H9 (cell line): ENCODE measurements at regions not wholly inside any gene's neighbourhood (a gene's known extent, or its start where the extent isn't known, plus 50 kb on each side); places are given as distances from the start of the nearest gene placed in this dataset.

Experiments used
- DNase-seq: peaks from one replicate; pipeline ENCODE4 v3.0.0-alpha.2; 2017
- H2AFZ ChIP-seq: one replicate; pipeline ENCODE4 v1.6.1; 2013; ENCODE audit warnings: mild to moderate bottlenecking, low read length, control low read depth, moderate library complexity
- H2AK5ac ChIP-seq: 2 replicates; pipeline ENCODE4 v1.6.1; 2013; ENCODE audit warnings: low read length, control low read depth, mixed read lengths; ENCODE audit not compliant: insufficient read length
- H2BK120ac ChIP-seq: one replicate; pipeline ENCODE4 v1.6.1; 2013; ENCODE audit warnings: low read depth, mild to moderate bottlenecking, low read length, control low read depth, inconsistent platforms; ENCODE audit not compliant: poor library complexity, severe bottlenecking
- H2BK12ac ChIP-seq: 2 replicates; pipeline ENCODE4 v1.6.1; 2013; ENCODE audit warnings: low read length, control low read depth, mixed read lengths, low read depth; ENCODE audit not compliant: insufficient read length
- H2BK15ac ChIP-seq: 2 replicates; pipeline ENCODE4 v1.6.1; 2013; ENCODE audit warnings: low read depth, low read length, control low read depth
- H2BK20ac ChIP-seq: one replicate; pipeline ENCODE4 v1.6.1; 2013; ENCODE audit warnings: low read depth, mild to moderate bottlenecking, low read length, control low read depth, inconsistent platforms; ENCODE audit not compliant: poor library complexity, severe bottlenecking
- H2BK5ac ChIP-seq: 2 replicates; pipeline ENCODE4 v1.6.1; 2013; ENCODE audit warnings: low read length, control low read depth, mixed read lengths; ENCODE audit not compliant: insufficient read length
- H3K14ac ChIP-seq: 2 replicates; pipeline ENCODE4 v1.6.1; 2013; ENCODE audit warnings: low read length, control low read depth; ENCODE audit not compliant: insufficient read depth
- H3K18ac ChIP-seq: 2 replicates; pipeline ENCODE4 v1.6.1; 2013; ENCODE audit warnings: low read depth, mild to moderate bottlenecking, mixed read lengths, low read length, control low read depth; ENCODE audit not compliant: insufficient read length
- H3K23ac ChIP-seq: 2 replicates; pipeline ENCODE4 v1.6.1; 2013; ENCODE audit warnings: low read length, control low read depth, mixed read lengths, low read depth; ENCODE audit not compliant: insufficient read length
- H3K23me2 ChIP-seq: 2 replicates; pipeline ENCODE4 v1.6.1; 2013; ENCODE audit warnings: low read depth, mild to moderate bottlenecking, mixed read lengths, low read length, control low read depth; ENCODE audit not compliant: insufficient read length, poor library complexity, severe bottlenecking
- H3K27ac ChIP-seq: 2 replicates; pipeline ENCODE4 v1.5.1; 2013; ENCODE audit warnings: low read length, control low read depth, mixed read lengths, low read depth; ENCODE audit not compliant: insufficient read length
- H3K27me3 ChIP-seq: 2 replicates; pipeline ENCODE4 v1.6.1; 2013; ENCODE audit warnings: low read length, control low read depth, inconsistent platforms; ENCODE audit not compliant: insufficient read depth
- H3K4ac ChIP-seq: 2 replicates; pipeline ENCODE4 v1.6.1; 2013; ENCODE audit warnings: low read depth, mild to moderate bottlenecking, control low read depth, inconsistent platforms, low read length, moderate library complexity
- H3K4me1 ChIP-seq: 2 replicates; pipeline ENCODE4 v1.6.1; 2013; ENCODE audit warnings: low read length, control low read depth, inconsistent platforms; ENCODE audit not compliant: insufficient read depth
- H3K4me2 ChIP-seq: 2 replicates; pipeline ENCODE4 v1.6.1; 2013; ENCODE audit warnings: low read length, control low read depth, mixed read lengths; ENCODE audit not compliant: insufficient read length, insufficient read depth
- H3K56ac ChIP-seq: 2 replicates; pipeline ENCODE4 v1.6.1; 2013; ENCODE audit warnings: low read depth, mild to moderate bottlenecking, mixed read lengths, low read length, control low read depth; ENCODE audit not compliant: insufficient read length
- H3K79me1 ChIP-seq: 2 replicates; pipeline ENCODE4 v1.6.1; 2013; ENCODE audit warnings: low read depth, mild to moderate bottlenecking, moderate library complexity, low read length, control low read depth, inconsistent platforms; ENCODE audit not compliant: insufficient read depth, poor library complexity, severe bottlenecking
- H3K79me2 ChIP-seq: 2 replicates; pipeline ENCODE4 v1.6.1; 2013; ENCODE audit warnings: low read length, control low read depth, inconsistent platforms; ENCODE audit not compliant: insufficient read depth
- H3K9ac ChIP-seq: 2 replicates; pipeline ENCODE4 v1.6.1; 2013; ENCODE audit warnings: low read length, control low read depth, mixed read lengths; ENCODE audit not compliant: insufficient read length; ENCODE audit errors: extremely low read depth
- H3K9me3 ChIP-seq: one replicate; pipeline ENCODE4 v1.6.1; 2013; ENCODE audit warnings: low read depth, low read length, inconsistent platforms; ENCODE audit not compliant: control insufficient read depth
- H3T11ph ChIP-seq: one replicate; pipeline ENCODE4 v1.6.1; 2013; ENCODE audit warnings: mild to moderate bottlenecking, low read length, control low read depth, inconsistent platforms
- H4K20me1 ChIP-seq: one replicate; pipeline ENCODE4 v1.6.1; 2013; ENCODE audit not compliant: control insufficient read depth, insufficient read length, insufficient read depth
- H4K5ac ChIP-seq: 2 replicates; pipeline ENCODE4 v1.6.1; 2013; ENCODE audit warnings: low read depth, mild to moderate bottlenecking, mixed read lengths, low read length, control low read depth; ENCODE audit not compliant: insufficient read length
- H4K8ac ChIP-seq: replicated peaks from 2 replicates; pipeline ENCODE4 v1.6.1; 2013; ENCODE audit warnings: low read length, control low read depth, mixed read lengths, low read depth; ENCODE audit not compliant: insufficient read length
- H4K91ac ChIP-seq: 2 replicates; pipeline ENCODE4 v1.6.1; 2013; ENCODE audit warnings: low read depth, mild to moderate bottlenecking, moderate library complexity, mixed read lengths, low read length, control low read depth; ENCODE audit not compliant: insufficient read length
- H3K27ac Mint-ChIP-seq, 3 experiments: 2 replicates in 2 of 3; 3 replicates in 1 of 3; pipeline ENCODE4 v1.8.0; 2020 to 2021; ENCODE audit warnings: mixed read lengths in 3 of 3, mild to moderate bottlenecking in 1 of 3, moderate library complexity in 1 of 3
- H3K27me3 Mint-ChIP-seq: 2 replicates; pipeline ENCODE4 v1.8.0; 2021; ENCODE audit warnings: low read depth, mild to moderate bottlenecking, moderate library complexity, mixed read lengths
- H3K36me3 Mint-ChIP-seq, 3 experiments: 2 replicates in 2 of 3; 3 replicates in 1 of 3; pipeline ENCODE4 v1.8.0; 2020 to 2021; ENCODE audit warnings: low read depth in 3 of 3, mixed read lengths in 3 of 3; ENCODE audit not compliant: insufficient read depth in 1 of 3
- H3K4me1 Mint-ChIP-seq, 2 experiments: 2 replicates each; pipeline ENCODE4 v1.8.0; 2020; ENCODE audit warnings: mixed read lengths in 2 of 2
- H3K4me3 Mint-ChIP-seq, 2 experiments: 2 replicates in 1 of 2; 3 replicates in 1 of 2; pipeline ENCODE4 v1.8.0; 2020 to 2021; ENCODE audit warnings: mild to moderate bottlenecking in 2 of 2, mixed read lengths in 2 of 2, moderate library complexity in 1 of 2
- H3K9me3 Mint-ChIP-seq, 2 experiments: 2 replicates in 1 of 2; 3 replicates in 1 of 2; pipeline ENCODE4 v1.8.0; 2020; ENCODE audit warnings: mild to moderate bottlenecking in 2 of 2, mixed read lengths in 2 of 2, moderate library complexity in 1 of 2
- CTCF ChIP-seq: fragments of 200-600 bp; sonication (generic); conservative IDR thresholded peaks from 3 replicates; pipeline ENCODE4 v1.8.0; 2021; ENCODE audit warnings: antibody characterized with exemption, mild to moderate bottlenecking
- WGBS: extraction: QIAGEN DNeasy Blood & Tissue Kit; methylation state at CpG from one replicate; pipeline ENCODE4 v1.1.7; 2013; ENCODE audit warnings: missing lambda C conversion rate, low lambda C conversion rate, mixed read lengths; ENCODE audit not compliant: insufficient read length; ENCODE audit errors: extremely low coverage; 5-methylcytosine and 5-hydroxymethylcytosine counted together

- no peaks in the 10 kb centered on the region for H3K27me3 ChIP-seq
- no peaks in the 10 kb centered on the region for H3K23me2 ChIP-seq
- H3K9ac ChIP-seq, result no peak overlapping the region
- H3K9me3 Mint-ChIP-seq, result peaks cover 14 to 17% of the 10 kb centered on the region in 2 experiments
- H3K23ac ChIP-seq, result no peak overlapping the region
- no peak overlapping the region for H2AFZ ChIP-seq
- H3K56ac ChIP-seq, result no peak overlapping the region
- H3K79me1 ChIP-seq, result no peaks in the 10 kb centered on the region
- no peaks in the 10 kb centered on the region for H3K27me3 Mint-ChIP-seq
- H3K9me3 ChIP-seq, result peaks cover 9% of the 10 kb centered on the region
- no peaks in the 10 kb centered on the region for H3K79me2 ChIP-seq
- no peak overlapping the region for H3K4ac ChIP-seq
- H4K91ac ChIP-seq, result no peak overlapping the region
- no CpG with 5 or more reads among the region's 2 CpGs for WGBS
- no peak overlapping the region for H2BK120ac ChIP-seq
- DNase-seq, result no peak
- H3T11ph ChIP-seq, result no peak overlapping the region
- H3K27ac ChIP-seq, result no peak overlapping the region
- H3K18ac ChIP-seq, result no peak overlapping the region
- no peaks in the 10 kb centered on the region for H4K20me1 ChIP-seq
- no peak for TF ChIP-seq CTCF
- H2BK15ac ChIP-seq, result no peak overlapping the region
- no peak overlapping the region for H3K4me2 ChIP-seq
- H3K4me3 Mint-ChIP-seq, result no peak overlapping the region
- no peak overlapping the region for H2BK5ac ChIP-seq
- H2BK12ac ChIP-seq, result no peak overlapping the region
- H3K36me3 Mint-ChIP-seq, result peaks cover 11 to 17% (median 16%) of the 10 kb centered on the region in 3 experiments
- no peak overlapping the region for H4K8ac ChIP-seq
- H2BK20ac ChIP-seq, result no peak overlapping the region
- H3K4me1 Mint-ChIP-seq, result peaks cover 0 to 5% of the 10 kb centered on the region in 2 experiments; a peak in 3 of 4 replicates
- no peak overlapping the region for H3K14ac ChIP-seq
- no peaks in the 10 kb centered on the region for H3K4me1 ChIP-seq
- H2AK5ac ChIP-seq, result no peak overlapping the region
- no peak overlapping the region for H4K5ac ChIP-seq
- H3K27ac Mint-ChIP-seq, result no peak overlapping the region
Measured at GRCh38 chr1:87935130-87935529, 606.5 kb downstream of the LMO4 start.
